Gastrocnemius medialis (tissue), 4 donors: ENCODE measurements at regions not wholly inside any gene's neighbourhood (a gene's known extent, or its start where the extent isn't known, plus 50 kb on each side); places are given as distances from the start of the nearest gene placed in this dataset.

Source experiments
- ATAC-seq, 2 donors: fragments of 150-250 bp; one replicate each; pipeline ENCODE4 v1.9.1; 2016
- DNase-seq, 2 donors: peaks; one replicate each; pipeline ENCODE4 v3.0.0-alpha.2; 2019
- H3K27ac ChIP-seq, 4 donors: fragments of 200-600 bp; sonication (generic); 1 replicate in 1 of 4; 2 replicates in 3 of 4; pipeline ENCODE4 v1.5.1; 2016 to 2018; ENCODE audit warnings: mild to moderate bottlenecking in 2 of 4, moderate library complexity in 1 of 4
- H3K27me3 ChIP-seq, 3 donors: fragments of 200-600 bp; sonication (generic) in 2 of 3; 1 replicate in 1 of 3; 2 replicates in 2 of 3; pipeline versions ENCODE4 v1.5.1 to v1.6.0; 2016 to 2019; ENCODE audit warnings: mild to moderate bottlenecking in 1 of 3, moderate library complexity in 1 of 3
- H3K36me3 ChIP-seq, 2 donors: fragments of 200-600 bp; sonication (generic) in 1 of 2; one replicate each; pipeline ENCODE4 v1.5.1; 2017 to 2018
- H3K4me1 ChIP-seq, 2 donors: fragments of 200-600 bp; sonication (generic) in 1 of 2; one replicate each; pipeline ENCODE4 v1.5.1; 2016 to 2017; ENCODE audit warnings: mild to moderate bottlenecking in 2 of 2
- H3K4me3 ChIP-seq, 4 donors: fragments of 200-600 bp; sonication (generic) in 3 of 4; 1 replicate in 1 of 4; 2 replicates in 3 of 4; pipeline ENCODE4 v1.5.1; 2016 to 2019; ENCODE audit warnings: mild to moderate bottlenecking in 2 of 4
- H3K9me3 ChIP-seq, 3 donors: fragments of 200-600 bp; sonication (generic) in 2 of 3; 1 replicate in 1 of 3; 2 replicates in 2 of 3; pipeline ENCODE4 v1.5.1; 2016 to 2019
- POLR2A ChIP-seq, 2 donors: fragments of 450-650 bp; IDR thresholded peaks; one replicate each; pipeline ENCODE4 v1.6.1; 2017; ENCODE audit warnings: antibody characterized with exemption in 2 of 2, mild to moderate bottlenecking in 2 of 2, moderate library complexity in 2 of 2
- in situ Hi-C, 4 donors: fragments of 200-750 bp; cut with MboI; loops; one replicate each; pipeline versions ENCODE4 v1.15.0 to v1.8.0; 2017; ENCODE audit warnings: low sequenced_read_pairs in 4 of 4
- intact Hi-C: fragments of 100-400 bp; cut with DNase I; formaldehyde crosslinking; loops from one replicate; pipeline ENCODE4 v1.15.1; 2023; ENCODE audit warnings: low total_unique reads
- TF ChIP-seq, protein P1 (sequence below), 5 experiments: fragments of 450-650 bp in 3 of 5; fragments of 200-600 bp in 2 of 5; sonication (generic) in 2 of 5; IDR thresholded peaks in 4 of 5; conservative IDR thresholded peaks in 1 of 5; 1 replicate in 4 of 5; 2 replicates in 1 of 5; pipeline ENCODE4 v1.5.1; 2016 to 2019; ENCODE audit warnings: antibody characterized with exemption in 5 of 5, mild to moderate bottlenecking in 3 of 5, moderate library complexity in 3 of 5

- no peak overlapping the region for H3K4me3 ChIP-seq
- H3K36me3 ChIP-seq: no peaks in the 10 kb centered on the region
- no peaks in the 10 kb centered on the region for H3K9me3 ChIP-seq
- intact Hi-C loops (no loop called here), in situ Hi-C loops (no loop called here)
- ATAC-seq: no peak
- no peak overlapping the region for H3K27ac ChIP-seq
- DNase-seq: no peak
- H3K4me1 ChIP-seq: no peaks in the 10 kb centered on the region
- TF ChIP-seq, protein P1, sequence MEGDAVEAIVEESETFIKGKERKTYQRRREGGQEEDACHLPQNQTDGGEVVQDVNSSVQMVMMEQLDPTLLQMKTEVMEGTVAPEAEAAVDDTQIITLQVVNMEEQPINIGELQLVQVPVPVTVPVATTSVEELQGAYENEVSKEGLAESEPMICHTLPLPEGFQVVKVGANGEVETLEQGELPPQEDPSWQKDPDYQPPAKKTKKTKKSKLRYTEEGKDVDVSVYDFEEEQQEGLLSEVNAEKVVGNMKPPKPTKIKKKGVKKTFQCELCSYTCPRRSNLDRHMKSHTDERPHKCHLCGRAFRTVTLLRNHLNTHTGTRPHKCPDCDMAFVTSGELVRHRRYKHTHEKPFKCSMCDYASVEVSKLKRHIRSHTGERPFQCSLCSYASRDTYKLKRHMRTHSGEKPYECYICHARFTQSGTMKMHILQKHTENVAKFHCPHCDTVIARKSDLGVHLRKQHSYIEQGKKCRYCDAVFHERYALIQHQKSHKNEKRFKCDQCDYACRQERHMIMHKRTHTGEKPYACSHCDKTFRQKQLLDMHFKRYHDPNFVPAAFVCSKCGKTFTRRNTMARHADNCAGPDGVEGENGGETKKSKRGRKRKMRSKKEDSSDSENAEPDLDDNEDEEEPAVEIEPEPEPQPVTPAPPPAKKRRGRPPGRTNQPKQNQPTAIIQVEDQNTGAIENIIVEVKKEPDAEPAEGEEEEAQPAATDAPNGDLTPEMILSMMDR (IDR thresholded peaks at IDR 0.05 in 4 of 5, conservative IDR thresholded peaks at IDR 0.05 in 1 of 5): no peak
- TF ChIP-seq POLR2A (IDR thresholded peaks at IDR 0.05): no peak
- peaks cover 0 to 3% (median 0%) of the 10 kb centered on the region in 3 donors for H3K27me3 ChIP-seq
These were observed 612.7 kb downstream of the BRD1 start for GRCh38 chr22:49214976-49215375.

- in situ Hi-C loops (no loop called here), intact Hi-C loops (no loop called here)
- TF ChIP-seq, protein P1 (IDR thresholded peaks at IDR 0.05 in 4 of 5, conservative IDR thresholded peaks at IDR 0.05 in 1 of 5): no peak
- TF ChIP-seq POLR2A (IDR thresholded peaks at IDR 0.05): no peak
- Histone ChIP-seq H3K9me3 (no peaks in the 10 kb centered on the region), H3K4me3 (no peak overlapping the region), H3K27me3 (no peaks in the 10 kb centered on the region), H3K4me1 (no peaks in the 10 kb centered on the region), H3K36me3 (no peaks in the 10 kb centered on the region), H3K27ac (no peak overlapping the region)
- DNase-seq: no peak
- no peak for ATAC-seq
These were observed 613.8 kb downstream of the BRD1 start for GRCh38 chr22:49213731-49214352.

- DNase-seq: no peak
- intact Hi-C loops (no loop called here), in situ Hi-C loops (no loop called here)
- H3K4me1 ChIP-seq: no peaks in the 10 kb centered on the region
- no peak for TF ChIP-seq POLR2A (IDR thresholded peaks at IDR 0.05)
- TF ChIP-seq, protein P1 (IDR thresholded peaks at IDR 0.05 in 4 of 5, conservative IDR thresholded peaks at IDR 0.05 in 1 of 5): no peak
- H3K36me3 ChIP-seq: no peaks in the 10 kb centered on the region
- no peaks in the 10 kb centered on the region for H3K27me3 ChIP-seq
- H3K4me3 ChIP-seq: no peak overlapping the region
- no peak for ATAC-seq
- H3K9me3 ChIP-seq: no peaks in the 10 kb centered on the region
- no peak overlapping the region for H3K27ac ChIP-seq
These were observed 615.2 kb downstream of the BRD1 start for GRCh38 chr22:49212466-49212865.

- Histone ChIP-seq H3K4me1 (no peaks in the 10 kb centered on the region), H3K27ac (no peak overlapping the region), H3K4me3 (no peak overlapping the region), H3K36me3 (no peaks in the 10 kb centered on the region), H3K9me3 (no peaks in the 10 kb centered on the region), H3K27me3 (no peaks in the 10 kb centered on the region)
- intact Hi-C loops: no loop called here
- TF ChIP-seq, protein P1 (IDR thresholded peaks at IDR 0.05 in 4 of 5, conservative IDR thresholded peaks at IDR 0.05 in 1 of 5): no peak
- TF ChIP-seq POLR2A (IDR thresholded peaks at IDR 0.05): no peak
- in situ Hi-C loops: no loop called here
- ATAC-seq (no peak), DNase-seq (no peak)
These were observed 615.7 kb downstream of the BRD1 start for GRCh38 chr22:49212002-49212401.

DNA sequence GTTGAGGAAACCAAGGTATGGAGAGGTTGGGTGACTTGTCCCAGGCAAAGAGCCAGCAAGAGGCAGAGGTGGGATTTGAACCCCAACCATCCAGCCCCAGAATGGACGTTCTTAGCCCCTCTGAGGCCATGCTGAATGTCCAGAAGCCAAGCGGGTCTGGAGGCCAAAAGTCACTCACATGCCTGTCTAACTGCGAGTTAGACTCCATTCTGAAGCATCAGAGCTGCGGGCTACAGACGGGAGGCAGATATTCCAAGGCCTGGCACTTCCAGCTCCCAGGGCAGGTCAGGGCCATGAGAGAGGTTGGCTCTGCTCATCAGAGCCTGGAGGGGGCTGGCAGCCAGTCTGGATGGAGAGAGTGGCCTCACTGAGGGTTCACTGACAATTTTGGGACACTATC is 616.5 kb downstream of the BRD1 start:
- intact Hi-C loops (no loop called here), in situ Hi-C loops (no loop called here)
- Histone ChIP-seq H3K36me3 (no peaks in the 10 kb centered on the region), H3K9me3 (no peaks in the 10 kb centered on the region), H3K4me3 (no peak overlapping the region), H3K4me1 (no peaks in the 10 kb centered on the region), H3K27ac (no peak overlapping the region), H3K27me3 (no peaks in the 10 kb centered on the region)
- DNase-seq (no peak), ATAC-seq (no peak)
- TF ChIP-seq, protein P1 (IDR thresholded peaks at IDR 0.05 in 4 of 5, conservative IDR thresholded peaks at IDR 0.05 in 1 of 5): no peak
- no peak for TF ChIP-seq POLR2A (IDR thresholded peaks at IDR 0.05)
